CD14-positive monocyte (primary cell): ENCODE measurements at regions not wholly inside any gene's neighbourhood (a gene's known extent, or its start where the extent isn't known, plus 50 kb on each side); places are given as distances from the start of the nearest gene placed in this dataset.

Source experiments
- DNase-seq, 3 donors: peaks; one replicate each; pipeline ENCODE4 v3.0.0-alpha.2; 2011 to 2022
- H2AFZ ChIP-seq: 2 replicates; pipeline ENCODE4 v1.6.0; 2012; ENCODE audit warnings: mild to moderate bottlenecking, low read depth, low read length, inconsistent platforms; ENCODE audit not compliant: insufficient read depth, poor library complexity, severe bottlenecking
- H3K27ac ChIP-seq, 2 donors: 1 replicate in 1 of 2; 2 replicates in 1 of 2; pipeline ENCODE4 v1.5.1; 2012 to 2013; ENCODE audit warnings: low read length in 2 of 2, control low read depth in 1 of 2, inconsistent platforms in 1 of 2, low read depth in 1 of 2, mild to moderate bottlenecking in 1 of 2
- H3K27me3 ChIP-seq, 2 donors: one replicate each; pipeline versions ENCODE4 v1.6.0 to v1.6.1; 2011 to 2013; ENCODE audit warnings: low read length in 2 of 2; ENCODE audit not compliant: control insufficient read depth in 2 of 2, insufficient read depth in 2 of 2
- H3K36me3 ChIP-seq, 2 donors: replicated peaks in 1 of 2; 1 replicate in 1 of 2; 2 replicates in 1 of 2; pipeline versions ENCODE4 v1.5.1 to v1.6.1; 2012 to 2013; ENCODE audit warnings: low read length in 2 of 2, control low read depth in 1 of 2, inconsistent platforms in 1 of 2, mild to moderate bottlenecking in 1 of 2; ENCODE audit not compliant: insufficient read depth in 2 of 2, control insufficient read depth in 1 of 2
- H3K4me1 ChIP-seq, 2 donors: 1 replicate in 1 of 2; 2 replicates in 1 of 2; pipeline versions ENCODE4 v1.5.1 to v1.6.1; 2012 to 2013; ENCODE audit warnings: low read length in 2 of 2, control low read depth in 1 of 2, inconsistent platforms in 1 of 2, mild to moderate bottlenecking in 1 of 2, moderate library complexity in 1 of 2; ENCODE audit not compliant: insufficient read depth in 2 of 2, control insufficient read depth in 1 of 2
- H3K4me2 ChIP-seq: replicated peaks from 2 replicates; pipeline ENCODE3; 2012; ENCODE audit warnings: low read length, moderate library complexity, mild to moderate bottlenecking; ENCODE audit not compliant: poor library complexity, severe bottlenecking; ENCODE audit errors: extremely low read depth
- H3K4me3 ChIP-seq, 3 experiments: fragments of 200-600 bp in 1 of 3; sonication (generic) in 1 of 3; replicated peaks in 1 of 3; 1 replicate in 2 of 3; 2 replicates in 1 of 3; pipeline ENCODE4 v1.5.1; 2011 to 2013; ENCODE audit warnings: low read length in 3 of 3, mild to moderate bottlenecking in 3 of 3, control low read depth in 2 of 3, low read depth in 2 of 3, inconsistent platforms in 1 of 3, moderate library complexity in 1 of 3
- H3K79me2 ChIP-seq: 2 replicates; pipeline ENCODE4 v1.6.0; 2012; ENCODE audit warnings: mild to moderate bottlenecking, control low read depth, inconsistent platforms, low read length, moderate library complexity; ENCODE audit not compliant: insufficient read depth
- H3K9ac ChIP-seq: 2 replicates; pipeline ENCODE4 v1.6.0; 2017; ENCODE audit warnings: low read length, mild to moderate bottlenecking; ENCODE audit not compliant: insufficient read depth, poor library complexity, severe bottlenecking
- H3K9me3 ChIP-seq, 2 donors: replicated peaks in 1 of 2; 1 replicate in 1 of 2; 2 replicates in 1 of 2; pipeline versions ENCODE4 v1.5.1 to v1.6.1; 2012 to 2013; ENCODE audit warnings: low read length in 2 of 2, control low read depth in 1 of 2; ENCODE audit not compliant: control insufficient read depth in 1 of 2, insufficient read depth in 1 of 2
- H4K20me1 ChIP-seq: 2 replicates; pipeline ENCODE4 v1.6.0; 2012; ENCODE audit warnings: mild to moderate bottlenecking, low read length, control low read depth, moderate library complexity; ENCODE audit not compliant: insufficient read depth
- H3K27ac Mint-ChIP-seq, 7 donors: one replicate each; pipeline ENCODE4 v1.8.0; 2020; ENCODE audit warnings: mild to moderate bottlenecking in 7 of 7, mixed read lengths in 7 of 7, moderate library complexity in 6 of 7, inconsistent platforms in 2 of 7
- H3K27me3 Mint-ChIP-seq, 3 donors: one replicate each; pipeline ENCODE4 v1.8.0; 2021 to 2022; ENCODE audit warnings: low read depth in 3 of 3, mild to moderate bottlenecking in 3 of 3, mixed read lengths in 3 of 3, moderate library complexity in 3 of 3, inconsistent platforms in 1 of 3
- H3K36me3 Mint-ChIP-seq, 2 donors: one replicate each; pipeline ENCODE4 v1.8.0; 2020; ENCODE audit warnings: mixed read lengths in 2 of 2, inconsistent platforms in 1 of 2, mild to moderate bottlenecking in 1 of 2
- H3K4me1 Mint-ChIP-seq: one replicate; pipeline ENCODE4 v1.8.0; 2020; ENCODE audit warnings: mild to moderate bottlenecking, mixed read lengths
- H3K4me3 Mint-ChIP-seq, 2 donors: one replicate each; pipeline ENCODE4 v1.8.0; 2020; ENCODE audit warnings: mild to moderate bottlenecking in 2 of 2, mixed read lengths in 2 of 2, moderate library complexity in 1 of 2
- H3K9me3 Mint-ChIP-seq, 7 donors: one replicate each; pipeline ENCODE4 v1.8.0; 2020 to 2022; ENCODE audit warnings: mixed read lengths in 7 of 7, mild to moderate bottlenecking in 6 of 7, moderate library complexity in 6 of 7, inconsistent platforms in 2 of 7
- WGBS: methylation state at CpG from one replicate; pipeline ENCODE4 v1.1.5; 2013; ENCODE audit warnings: missing lambda C conversion rate; ENCODE audit not compliant: insufficient coverage; 5-methylcytosine and 5-hydroxymethylcytosine counted together
- intact Hi-C, 2 donors: fragments of 100-400 bp; cut with micrococcal nuclease; formaldehyde crosslinking; loops; one replicate each; pipeline versions ENCODE4 v1.15.0 to v1.15.1; 2023
- TF ChIP-seq, protein P1 (sequence below): fragments of 200-600 bp; IDR thresholded peaks from one replicate; pipeline ENCODE4 v1.8.0; 2022; ENCODE audit warnings: antibody characterized with exemption, mild to moderate bottlenecking

DNA sequence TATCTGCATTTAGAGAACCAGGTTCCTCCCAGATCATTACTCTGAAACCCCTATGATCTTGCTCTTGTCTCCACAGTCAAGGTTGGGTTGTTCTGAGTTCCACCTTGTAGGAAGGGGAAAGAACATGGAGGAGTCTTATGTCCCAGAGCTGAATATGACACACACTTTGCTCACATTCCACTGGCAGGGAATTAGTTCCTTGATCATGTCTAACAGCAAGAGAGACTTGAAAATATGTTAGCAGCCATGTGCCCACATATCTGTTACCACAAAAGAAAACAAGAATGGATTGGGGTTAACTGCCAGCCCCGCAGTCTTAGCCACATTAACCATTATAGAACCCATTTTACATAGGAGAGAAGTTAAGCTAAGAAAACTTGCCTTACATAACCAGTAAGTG is 71.1 kb upstream of the MDM1 start:
- Mint-ChIP-seq H3K27me3 (peaks cover 0 to 1% (median 0%) of the 10 kb centered on the region in 3 donors), H3K9me3 (peaks cover 0 to 2% (median 0%) of the 10 kb centered on the region in 7 donors), H3K4me1 (peaks cover 38% of the 10 kb centered on the region), H3K4me3 (no peak overlapping the region), H3K27ac (no peak overlapping the region), H3K36me3 (no peaks in the 10 kb centered on the region)
- no peaks in the 10 kb centered on the region for H3K79me2 ChIP-seq
- H3K27me3 ChIP-seq: no peaks in the 10 kb centered on the region
- intact Hi-C loops: no loop called here
- DNase-seq: no peak
- H3K9me3 ChIP-seq: no peaks in the 10 kb centered on the region
- peak overlapping the region; percentile 3 for H2AFZ ChIP-seq
- no peaks in the 10 kb centered on the region for H3K36me3 ChIP-seq
- WGBS: no CpG with 5 or more reads among the region's 1 CpG
- H3K9ac ChIP-seq: no peak overlapping the region
- no peak overlapping the region for H3K27ac ChIP-seq
- H3K4me2 ChIP-seq: no peak overlapping the region
- TF ChIP-seq, protein P1, sequence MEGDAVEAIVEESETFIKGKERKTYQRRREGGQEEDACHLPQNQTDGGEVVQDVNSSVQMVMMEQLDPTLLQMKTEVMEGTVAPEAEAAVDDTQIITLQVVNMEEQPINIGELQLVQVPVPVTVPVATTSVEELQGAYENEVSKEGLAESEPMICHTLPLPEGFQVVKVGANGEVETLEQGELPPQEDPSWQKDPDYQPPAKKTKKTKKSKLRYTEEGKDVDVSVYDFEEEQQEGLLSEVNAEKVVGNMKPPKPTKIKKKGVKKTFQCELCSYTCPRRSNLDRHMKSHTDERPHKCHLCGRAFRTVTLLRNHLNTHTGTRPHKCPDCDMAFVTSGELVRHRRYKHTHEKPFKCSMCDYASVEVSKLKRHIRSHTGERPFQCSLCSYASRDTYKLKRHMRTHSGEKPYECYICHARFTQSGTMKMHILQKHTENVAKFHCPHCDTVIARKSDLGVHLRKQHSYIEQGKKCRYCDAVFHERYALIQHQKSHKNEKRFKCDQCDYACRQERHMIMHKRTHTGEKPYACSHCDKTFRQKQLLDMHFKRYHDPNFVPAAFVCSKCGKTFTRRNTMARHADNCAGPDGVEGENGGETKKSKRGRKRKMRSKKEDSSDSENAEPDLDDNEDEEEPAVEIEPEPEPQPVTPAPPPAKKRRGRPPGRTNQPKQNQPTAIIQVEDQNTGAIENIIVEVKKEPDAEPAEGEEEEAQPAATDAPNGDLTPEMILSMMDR: no peak
- no peaks in the 10 kb centered on the region for H4K20me1 ChIP-seq
- no peak overlapping the region for H3K4me3 ChIP-seq
- peaks cover 25 to 28% of the 10 kb centered on the region in 2 donors for H3K4me1 ChIP-seq

DNA sequence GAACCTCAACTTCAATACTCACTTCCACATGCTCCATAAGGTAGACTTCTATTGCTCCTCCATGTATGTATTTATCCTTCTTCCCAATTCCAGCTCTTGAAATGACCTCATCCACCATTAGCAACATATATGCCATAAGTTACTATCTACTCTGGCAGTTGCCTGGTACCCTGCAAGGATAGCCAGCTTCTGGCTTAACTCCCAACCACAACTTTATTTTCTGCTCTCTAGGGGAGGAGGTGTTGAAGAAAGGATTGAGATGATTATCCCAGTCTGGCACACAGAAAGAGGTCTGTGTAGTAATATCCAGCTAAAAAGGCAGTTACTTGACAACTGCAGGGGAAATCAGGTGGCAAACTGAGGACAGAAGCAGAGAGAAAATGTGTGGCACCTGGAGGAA is 71.5 kb upstream of the MDM1 start:
- Mint-ChIP-seq H3K36me3 (no peaks in the 10 kb centered on the region), H3K27me3 (peaks cover 0 to 1% (median 0%) of the 10 kb centered on the region in 3 donors), H3K27ac (peak overlapping the region in 1 of 7 donors; percentile 44), H3K9me3 (peaks cover 0 to 2% (median 0%) of the 10 kb centered on the region in 7 donors), H3K4me1 (peaks cover 38% of the 10 kb centered on the region), H3K4me3 (no peak overlapping the region)
- H4K20me1 ChIP-seq: no peaks in the 10 kb centered on the region
- no peaks in the 10 kb centered on the region for H3K79me2 ChIP-seq
- no peak overlapping the region for H3K9ac ChIP-seq
- H3K36me3 ChIP-seq: no peaks in the 10 kb centered on the region
- H2AFZ ChIP-seq: peak overlapping the region; percentile 3
- TF ChIP-seq, protein P1: no peak
- intact Hi-C loops: no loop called here
- no peak for DNase-seq
- no peaks in the 10 kb centered on the region for H3K9me3 ChIP-seq
- H3K27ac ChIP-seq: no peak overlapping the region
- H3K4me1 ChIP-seq: peaks cover 25 to 28% of the 10 kb centered on the region in 2 donors
- no peak overlapping the region for H3K4me2 ChIP-seq
- no peaks in the 10 kb centered on the region for H3K27me3 ChIP-seq
- no peak overlapping the region for H3K4me3 ChIP-seq
